ENCODE measurements at regions not wholly inside any gene's neighbourhood (a gene's known extent, or its start where the extent isn't known, plus 50 kb on each side); places are given as distances from the start of the nearest gene placed in this dataset.

GRCh38 chrX:150086371-150086770, 148.1 kb upstream of the EOLA2 start (continued):
- no peak for TF ChIP-seq REST (IDR thresholded peaks at IDR 0.05; ENCODE audit: borderline replicate concordance)
- TF ChIP-seq REST (CRISPR knock-in tag; IDR thresholded peaks at IDR 0.05; ENCODE audit: low read depth), result no peak
- TF ChIP-seq HDAC6 (IDR thresholded peaks at IDR 0.05; ENCODE audit: low read depth, low read length), result no peak
- no peak for TF ChIP-seq ZC3H11A (IDR thresholded peaks at IDR 0.05; ENCODE audit: low read depth, low read length)
- no peak for TF ChIP-seq ZBTB7A (IDR thresholded peaks at IDR 0.05; ENCODE audit: borderline replicate concordance, control insufficient read depth, low read depth, low read length)
- no peak for TF ChIP-seq MNT (conservative IDR thresholded peaks at IDR 0.05)
- TF ChIP-seq MGA (IDR thresholded peaks at IDR 0.05), result no peak

Measured in K562 (cell line).